PC-3 (cell line): ENCODE measurements at regions not wholly inside any gene's neighbourhood (a gene's known extent, or its start where the extent isn't known, plus 50 kb on each side); places are given as distances from the start of the nearest gene placed in this dataset.

Source experiments
- ATAC-seq: fragments of 200-7000 bp; cut with Tn5 transposase; 2 replicates; pipeline ENCODE4 v1.9.1; 2020; ENCODE audit warnings: mild to moderate bottlenecking, moderate library complexity
- BruUV-seq: library from RNA; stranded (reverse); fragments of 400-500 nt; replicated peaks from 2 replicates; lab custom pipeline; 2021; lab: Mats Ljungman, UMichigan
- CTCF ChIA-PET: fragments of 300-600 bp; sonication (Branson Sonifier 250); formaldehyde crosslinking; loops from one replicate; lab custom pipeline; 2022; ENCODE audit warnings: antibody characterized with exemption; lab: Charles Lee
- POLR2A ChIA-PET: fragments of 300-600 bp; sonication (Branson Sonifier 250); formaldehyde crosslinking; loops from one replicate; lab custom pipeline; 2022; ENCODE audit warnings: antibody characterized with exemption; ENCODE audit not compliant: unreplicated experiment; lab: Charles Lee
- DNase-seq: peaks from one replicate; pipeline ENCODE4 v3.0.0-alpha.2; 2015
- H2AFZ ChIP-seq: fragments of 300-600 bp; sonication (generic); 2 replicates; pipeline ENCODE4 v1.6.0; 2016; ENCODE audit warnings: antibody characterized with exemption, low read length
- H3F3A ChIP-seq: fragments of 300-600 bp; sonication (generic); one replicate; pipeline ENCODE4 v1.6.0; 2017; ENCODE audit warnings: antibody characterized with exemption, low read length, control low read depth, mild to moderate bottlenecking; ENCODE audit not compliant: unreplicated experiment
- H3K27ac ChIP-seq: fragments of 300-600 bp; sonication (generic); 2 replicates; pipeline ENCODE4 v1.5.1; 2016; ENCODE audit warnings: mild to moderate bottlenecking, low read length
- H3K27me3 ChIP-seq: fragments of 300-600 bp; sonication (generic); 2 replicates; pipeline ENCODE4 v1.6.1; 2016; ENCODE audit warnings: low read length, mixed read lengths
- H3K36me3 ChIP-seq: fragments of 300-600 bp; sonication (generic); 2 replicates; pipeline ENCODE4 v1.6.1; 2016; ENCODE audit warnings: low read depth, mixed run types, low read length, mixed read lengths
- H3K4me1 ChIP-seq: fragments of 300-600 bp; sonication (generic); 2 replicates; pipeline ENCODE4 v1.5.1; 2016; ENCODE audit warnings: low read length; ENCODE audit not compliant: insufficient read depth
- H3K4me2 ChIP-seq: fragments of 300-600 bp; sonication (generic); 2 replicates; pipeline ENCODE4 v1.6.0; 2016; ENCODE audit warnings: low read length
- H3K4me3 ChIP-seq: fragments of 300-600 bp; sonication (generic); 2 replicates; pipeline ENCODE4 v1.5.1; 2016; ENCODE audit warnings: mild to moderate bottlenecking, low read length, mixed read lengths
- H3K79me2 ChIP-seq: fragments of 300-600 bp; sonication (generic); 2 replicates; pipeline ENCODE4 v1.6.1; 2017; ENCODE audit warnings: low read length, mixed read lengths
- H3K9ac ChIP-seq: fragments of 300-600 bp; sonication (generic); 2 replicates; pipeline ENCODE4 v1.6.0; 2016; ENCODE audit warnings: mild to moderate bottlenecking, low read length
- H3K9me2 ChIP-seq: fragments of 300-600 bp; sonication (generic); replicated peaks from 2 replicates; pipeline ENCODE4 v1.6.1; 2016; ENCODE audit warnings: mixed run types, low read length, mixed read lengths
- H3K9me3 ChIP-seq: fragments of 300-600 bp; sonication (generic); 2 replicates; pipeline ENCODE4 v1.6.1; 2016; ENCODE audit warnings: low read length, mixed read lengths
- H4K20me1 ChIP-seq: fragments of 300-600 bp; sonication (generic); 2 replicates; pipeline ENCODE4 v1.6.1; 2016; ENCODE audit warnings: low read length, mixed read lengths
- CTCF ChIP-seq: fragments of 300-600 bp; sonication (generic); conservative IDR thresholded peaks from 2 replicates; pipeline ENCODE4 v1.5.1; 2017; ENCODE audit warnings: antibody characterized with exemption, low read depth, mild to moderate bottlenecking, low read length
- EZH2 ChIP-seq: fragments of 300-600 bp; sonication (generic); IDR thresholded peaks from one replicate; pipeline ENCODE4 v1.6.1; 2017; ENCODE audit warnings: antibody characterized with exemption, mild to moderate bottlenecking, low read length; ENCODE audit not compliant: unreplicated experiment
- EZH2phosphoT487 ChIP-seq: fragments of 300-600 bp; sonication (generic); IDR thresholded peaks from 2 replicates; pipeline ENCODE4 v1.6.1; 2018; ENCODE audit warnings: mild to moderate bottlenecking, antibody characterized with exemption, low read length, borderline replicate concordance
- intact Hi-C: fragments of 100-400 bp; cut with micrococcal nuclease; formaldehyde crosslinking; loops from 2 replicates; pipeline ENCODE4 v1.9.0; 2023

GRCh38 chr18:22613788-22614187 is 196.1 kb upstream of the CTAGE1 start:
- Histone ChIP-seq H3K4me3 (no peak overlapping the region), H4K20me1 (no peaks in the 10 kb centered on the region), H3K36me3 (no peaks in the 10 kb centered on the region), H3K27me3 (no peaks in the 10 kb centered on the region), H3K9ac (no peak overlapping the region), H3K9me2 (no peaks in the 10 kb centered on the region), H3F3A (no peaks in the 10 kb centered on the region), H3K79me2 (no peaks in the 10 kb centered on the region), H3K9me3 (no peaks in the 10 kb centered on the region), H3K4me2 (no peak overlapping the region), H3K4me1 (0 out of 2 replicates have a peak, but pooled peaks cover 10% of the 10 kb centered on the region), H2AFZ (no peak overlapping the region), H3K27ac (no peak overlapping the region)
- no peak for DNase-seq
- BruUV-seq = no TSS peak
- TF ChIP-seq EZH2 = no peak
- no peak for TF ChIP-seq CTCF
- no peak for TF ChIP-seq EZH2phosphoT487
- no peak for ATAC-seq
- ChIA-PET POLR2A (no interaction called here), CTCF (no interaction called here)
- intact Hi-C loops = no loop called here

DNA sequence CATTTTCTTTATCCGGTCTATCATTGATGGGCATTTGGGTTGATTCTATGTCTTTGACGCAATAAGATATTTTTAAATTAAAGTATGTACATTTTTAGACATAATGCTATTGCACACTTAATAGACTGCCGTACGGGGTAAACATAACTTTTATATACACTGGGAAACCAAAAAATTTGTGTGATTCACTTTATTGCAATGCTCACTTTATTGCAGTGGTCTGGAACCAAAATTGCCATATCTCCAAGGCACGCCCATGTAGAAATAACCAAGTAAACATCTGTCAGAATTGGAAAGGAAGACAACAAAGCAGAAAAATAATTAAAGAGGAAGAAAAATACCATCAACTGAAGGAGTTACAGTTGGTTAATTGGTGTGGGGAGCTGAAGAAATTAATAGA is 205.8 kb upstream of the CTAGE1 start:
- H2AFZ ChIP-seq = no peak overlapping the region
- no peak overlapping the region for H3K27ac ChIP-seq
- H3F3A ChIP-seq = no peaks in the 10 kb centered on the region
- no peaks in the 10 kb centered on the region for H3K79me2 ChIP-seq
- CTCF ChIA-PET = no interaction called here
- H3K4me1 ChIP-seq = peaks cover 10% of the 10 kb centered on the region
- POLR2A ChIA-PET = no interaction called here
- H3K4me3 ChIP-seq = no peak overlapping the region
- H3K27me3 ChIP-seq = no peaks in the 10 kb centered on the region
- ATAC-seq (peak; percentile 95), DNase-seq (peak; percentile 54)
- no peaks in the 10 kb centered on the region for H4K20me1 ChIP-seq
- H3K4me2 ChIP-seq = 0 out of 2 replicates have a peak overlapping the region, but pooled peaks have one; percentile 6
- intact Hi-C loops = no loop called here
- TF ChIP-seq CTCF (no peak), EZH2phosphoT487 (no peak), EZH2 (no peak)
- H3K9ac ChIP-seq = no peak overlapping the region
- no peaks in the 10 kb centered on the region for H3K9me2 ChIP-seq
- BruUV-seq = no TSS peak
- H3K36me3 ChIP-seq = no peaks in the 10 kb centered on the region
- no peaks in the 10 kb centered on the region for H3K9me3 ChIP-seq

DNA sequence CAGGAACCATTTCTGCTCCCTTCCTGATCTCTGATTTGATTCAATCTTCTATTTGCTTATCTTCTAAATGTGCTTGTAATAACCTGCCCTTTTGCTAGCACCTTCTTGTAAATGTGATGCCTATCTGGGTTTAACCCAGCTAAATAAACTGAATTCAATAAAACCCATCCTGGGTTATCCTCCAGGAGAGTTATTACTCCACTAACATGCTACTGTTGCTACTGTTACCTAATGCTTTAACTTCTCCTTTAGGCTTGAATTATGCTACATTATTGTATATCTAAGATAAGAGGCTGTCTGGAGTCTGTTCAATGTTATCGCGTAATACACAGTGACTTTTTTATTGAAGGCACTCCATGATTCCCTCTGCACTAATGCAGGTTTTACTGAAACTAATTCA is 206.5 kb upstream of the CTAGE1 start:
- Histone ChIP-seq H3K36me3 (no peaks in the 10 kb centered on the region), H3K9me2 (no peaks in the 10 kb centered on the region), H4K20me1 (no peaks in the 10 kb centered on the region), H3K9ac (no peak overlapping the region), H3K79me2 (no peaks in the 10 kb centered on the region), H3F3A (no peaks in the 10 kb centered on the region), H3K4me3 (no peak overlapping the region), H3K4me2 (no peak overlapping the region), H3K9me3 (no peaks in the 10 kb centered on the region), H3K27me3 (no peaks in the 10 kb centered on the region), H3K27ac (no peak overlapping the region), H2AFZ (no peak overlapping the region), H3K4me1 (peaks cover 10% of the 10 kb centered on the region)
- no TSS peak for BruUV-seq
- ChIA-PET POLR2A (no interaction called here), CTCF (no interaction called here)
- intact Hi-C loops = no loop called here
- TF ChIP-seq EZH2phosphoT487 (no peak), EZH2 (no peak), CTCF (no peak)
- DNase-seq (no peak), ATAC-seq (no peak)
